K562 (cell line): ENCODE measurements at regions not wholly inside any gene's neighbourhood (a gene's known extent, or its start where the extent isn't known, plus 50 kb on each side); places are given as distances from the start of the nearest gene placed in this dataset.

ENCODE experiments used
- ATAC-seq: fragments of 200-7000 bp; cut with Tn5 transposase; 3 replicates; pipeline ENCODE4 v1.9.1; 2020; ENCODE audit warnings: moderate library complexity
- BruUV-seq: library from RNA; stranded (reverse); fragments of 400-500 nt; replicated peaks from 2 replicates; lab custom pipeline; 2021; lab: Mats Ljungman, UMichigan
- CTCF ChIA-PET: fragments of 300-600 bp; formaldehyde crosslinking; extraction: SDS; loops from one replicate; lab custom pipeline; 2021; ENCODE audit warnings: low intra/inter-chr PET ratio; lab: Yijun Ruan, JAX
- POLR2A ChIA-PET: fragments of 300-600, 350-650 bp; sonication (Branson Sonifier 250); formaldehyde crosslinking; extraction: SDS; loops from one replicate; lab custom pipeline; 2021; ENCODE audit warnings: antibody characterized with exemption, inconsistent platforms; lab: Yijun Ruan, JAX
- DNase-seq, 4 experiments: peaks; one replicate each; pipeline versions ENCODE4 v3.0.0 to v3.0.0-alpha.2; 2011 to 2018; ENCODE audit warnings: low spot score in 3 of 4, mixed read lengths in 3 of 4; ENCODE audit errors: extremely low read depth in 1 of 4
- FAIRE-seq: peaks from 2 replicates; lab custom pipeline; 2011; peaks lifted over from hg19 to GRCh38; lab: Jason Lieb, UNC
- H2AFZ ChIP-seq: 2 replicates; pipeline ENCODE4 v1.6.0; 2011; ENCODE audit warnings: low read depth, low read length, control low read depth, inconsistent platforms
- H3K27ac ChIP-seq: fragments of 200-600 bp; 3 replicates; pipeline ENCODE4 v1.8.0; 2011; ENCODE audit warnings: low read depth, mild to moderate bottlenecking, control low read depth, inconsistent platforms, low read length, moderate library complexity, mixed read lengths; ENCODE audit errors: extremely low read depth
- H3K27me3 ChIP-seq, 2 experiments: fragments of 300-600 bp in 1 of 2; 2 replicates in 1 of 2; 3 replicates in 1 of 2; pipeline versions ENCODE4 v1.6.0 to v1.8.0; 2011; ENCODE audit warnings: inconsistent platforms in 2 of 2, low read length in 2 of 2, mild to moderate bottlenecking in 1 of 2, mixed read lengths in 1 of 2, moderate library complexity in 1 of 2; ENCODE audit not compliant: control insufficient read depth in 2 of 2, insufficient read depth in 2 of 2
- H3K36me3 ChIP-seq: fragments of 300-600 bp; 3 replicates; pipeline ENCODE4 v1.8.0; 2011; ENCODE audit warnings: mild to moderate bottlenecking, low read length, inconsistent platforms; ENCODE audit not compliant: control insufficient read depth, insufficient read depth
- H3K4me1 ChIP-seq, 2 experiments: fragments of 200-600 bp in 1 of 2; replicated peaks in 1 of 2; 2 replicates in 1 of 2; 3 replicates in 1 of 2; pipeline versions ENCODE4 v1.5.1 to v1.8.0; 2011; ENCODE audit warnings: inconsistent platforms in 2 of 2, low read length in 2 of 2, mild to moderate bottlenecking in 1 of 2, mixed read lengths in 1 of 2, moderate library complexity in 1 of 2; ENCODE audit not compliant: control insufficient read depth in 2 of 2, insufficient read depth in 2 of 2
- H3K4me2 ChIP-seq: 2 replicates; pipeline ENCODE4 v1.6.1; 2011; ENCODE audit warnings: low read length, control low read depth, inconsistent platforms, mixed read lengths; ENCODE audit not compliant: insufficient read depth
- H3K4me3 ChIP-seq: fragments of 200-600 bp; sonication (generic), shearing (Covaris generic); 2 replicates; pipeline ENCODE4 v1.5.1; 2016; ENCODE audit warnings: control low read depth, inconsistent platforms
- H3K79me2 ChIP-seq: fragments of 200-600 bp; 3 replicates; pipeline ENCODE4 v1.8.0; 2011; ENCODE audit warnings: low read length, inconsistent platforms; ENCODE audit not compliant: control insufficient read depth, insufficient read depth
- H3K9ac ChIP-seq, 2 experiments: 2 replicates each; pipeline versions ENCODE4 v1.6.0 to v1.6.1; 2011; ENCODE audit warnings: low read depth in 2 of 2, low read length in 2 of 2, control low read depth in 1 of 2, inconsistent platforms in 1 of 2, mild to moderate bottlenecking in 1 of 2, mixed read lengths in 1 of 2; ENCODE audit not compliant: insufficient read depth in 1 of 2
- H3K9me1 ChIP-seq: one replicate; pipeline ENCODE4 v1.6.0; 2011; ENCODE audit warnings: inconsistent platforms, mild to moderate bottlenecking, low read length, moderate library complexity; ENCODE audit not compliant: control insufficient read depth, insufficient read depth
- H3K9me3 ChIP-seq: replicated peaks from 2 replicates; pipeline ENCODE4 v1.5.1; 2011; ENCODE audit warnings: low read depth, low read length, inconsistent platforms; ENCODE audit not compliant: control insufficient read depth, insufficient read depth
- H4K20me1 ChIP-seq: replicated peaks from 2 replicates; pipeline ENCODE4 v1.6.1; 2011; ENCODE audit warnings: low read length, inconsistent platforms, mixed read lengths; ENCODE audit not compliant: control insufficient read depth, insufficient read depth
- PCBP1 ChIP-seq: fragments of 200-400 bp; formaldehyde crosslinking; IDR thresholded peaks from 2 replicates; pipeline ENCODE4 v1.6.1; 2018; ENCODE audit warnings: mild to moderate bottlenecking, low read depth, low read length; ENCODE audit not compliant: poor library complexity, severe bottlenecking
- PML ChIP-seq: IDR thresholded peaks from 2 replicates; pipeline ENCODE4 v1.6.1; 2012; ENCODE audit warnings: low read length, inconsistent platforms
- PRPF4 ChIP-seq: fragments of 200-400 bp; formaldehyde crosslinking; IDR thresholded peaks from one replicate; pipeline ENCODE4 v1.6.1; 2017; ENCODE audit warnings: low read length, low read depth, mild to moderate bottlenecking; ENCODE audit not compliant: insufficient read depth, poor library complexity, severe bottlenecking
- RERE ChIP-seq: sonication (generic); formaldehyde crosslinking; IDR thresholded peaks from 2 replicates; pipeline ENCODE4 v1.8.0; 2023; ENCODE audit warnings: missing genetic modification reagents, mild to moderate bottlenecking, borderline replicate concordance
- RNF2 ChIP-seq: sonication (generic); IDR thresholded peaks from 2 replicates; pipeline ENCODE4 v1.6.1; 2016
- TAF7 ChIP-seq: fragments of 450-650 bp; IDR thresholded peaks from 2 replicates; pipeline ENCODE4 v1.6.1; 2016; ENCODE audit warnings: missing genetic modification characterization, missing compliant biosample characterization
- TRIM24 ChIP-seq, 2 experiments: fragments of 450-650 bp; IDR thresholded peaks; 2 replicates each; pipeline ENCODE4 v1.6.1; 2016
- ZBTB34 ChIP-seq: fragments of 250-450 bp; sonication (Bioruptor Pico); IDR thresholded peaks from 2 replicates; pipeline ENCODE4 v1.8.0; 2021; ENCODE audit warnings: mild to moderate bottlenecking, moderate library complexity
- ZNF408 ChIP-seq: fragments of 250-450 bp; sonication (Bioruptor Pico); IDR thresholded peaks from 2 replicates; pipeline ENCODE4 v1.4.0; 2020; ENCODE audit warnings: low read depth, mild to moderate bottlenecking, moderate library complexity
- ZZZ3 ChIP-seq: fragments of 450-650 bp; IDR thresholded peaks from 2 replicates; pipeline ENCODE4 v1.6.1; 2016; ENCODE audit warnings: antibody characterized with exemption, mild to moderate bottlenecking, moderate library complexity
- WGBS: fragments of 100-300 bp; shearing (Covaris generic); methylation state at CpG from one replicate; pipeline ENCODE4 v1.1.6; 2016; ENCODE audit warnings: low coverage, mixed read lengths; ENCODE audit not compliant: insufficient coverage; ENCODE audit errors: missing lambda C conversion rate; 5-methylcytosine and 5-hydroxymethylcytosine counted together
- in situ Hi-C: fragments of 300-500 bp; cut with MboI; formaldehyde crosslinking; loops from 4 replicates; pipeline ENCODE4 v1.15.0; 2018; ENCODE audit warnings: inconsistent platforms, mixed read lengths
- intact Hi-C: fragments of 100-400 bp; cut with micrococcal nuclease; formaldehyde crosslinking; loops from 2 replicates; pipeline ENCODE4 v1.14.2; 2022

- DNase-seq (no peak), FAIRE-seq (no peak), ATAC-seq (no peak)
- BruUV-seq: no TSS peak
- no peak overlapping the region for H2AFZ ChIP-seq
- POLR2A ChIA-PET: no interaction called here
- no peak overlapping the region for H3K9ac ChIP-seq
- H3K4me3 ChIP-seq: no peak overlapping the region
- no peaks in the 10 kb centered on the region for H3K9me3 ChIP-seq
- H3K4me2 ChIP-seq: no peak overlapping the region
- H3K27ac ChIP-seq: no peak overlapping the region
- H3K9me1 ChIP-seq: no peaks in the 10 kb centered on the region
- in situ Hi-C loops: no loop called here
- TF ChIP-seq ZNF408 (CRISPR knock-in tag): no peak
- TF ChIP-seq RNF2: no peak
- TF ChIP-seq TRIM24 (IDR thresholded peaks at IDR 0.05): no peak
- no peak for TF ChIP-seq PML
- no peak for TF ChIP-seq ZZZ3
- TF ChIP-seq TAF7: no peak
- no peak for TF ChIP-seq ZBTB34 (CRISPR knock-in tag)
- no peak for TF ChIP-seq RERE (CRISPR knock-in tag)
- no peak for TF ChIP-seq PCBP1
- no peak for TF ChIP-seq PRPF4
- TF ChIP-seq, all 486 proteins: peak for 0
- Histone ChIP-seq H4K20me1 (no peaks in the 10 kb centered on the region), H3K27me3 (no peaks in the 10 kb centered on the region), H3K36me3 (no peaks in the 10 kb centered on the region), H3K79me2 (no peaks in the 10 kb centered on the region), H3K4me1 (no peaks in the 10 kb centered on the region)
- intact Hi-C loops: no loop called here
- CTCF ChIA-PET: no interaction called here
- 0% methylated on average over 2 of the region's 2 CpGs for WGBS
These were observed 670.0 kb upstream of the ACVR2A start for GRCh38 chr2:147174824-147175254.
